LHCN-M2 (cell line): ENCODE measurements at regions not wholly inside any gene's neighbourhood (a gene's known extent, or its start where the extent isn't known, plus 50 kb on each side); places are given as distances from the start of the nearest gene placed in this dataset.
A peak's percentile ranks its signal among the peaks of the same experiment; 100 is the strongest.
"Not testable (repeated sequence)": the region's sequence is repeated elsewhere in the genome, so short reads cannot be mapped to it uniquely, and the experiment has no call there.

Source experiments
- DNase-seq: peaks from one replicate; pipeline ENCODE4 v3.0.0-alpha.2; 2012; ENCODE audit warnings: low read depth

DNA sequence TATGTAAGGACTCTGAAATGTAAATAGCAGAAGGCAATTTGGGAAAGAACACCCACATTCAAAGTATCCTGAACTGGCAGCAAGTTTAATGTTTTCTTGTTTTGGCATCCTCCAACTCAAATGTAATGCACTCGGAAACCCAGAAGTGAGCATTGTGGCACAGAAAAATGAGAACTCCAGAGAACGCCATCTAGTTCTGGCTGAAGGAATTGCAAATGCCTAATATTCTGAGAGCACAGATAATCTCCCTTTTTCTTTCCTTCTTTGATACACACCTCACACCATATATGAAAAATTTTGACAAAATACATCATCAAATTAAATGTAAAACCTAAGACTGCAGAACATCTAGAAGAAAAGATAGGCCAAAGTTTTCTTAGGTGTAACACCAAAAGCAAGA lies 52.1 kb downstream of the PWWP3B start:
- DNase-seq: no peak

DNA sequence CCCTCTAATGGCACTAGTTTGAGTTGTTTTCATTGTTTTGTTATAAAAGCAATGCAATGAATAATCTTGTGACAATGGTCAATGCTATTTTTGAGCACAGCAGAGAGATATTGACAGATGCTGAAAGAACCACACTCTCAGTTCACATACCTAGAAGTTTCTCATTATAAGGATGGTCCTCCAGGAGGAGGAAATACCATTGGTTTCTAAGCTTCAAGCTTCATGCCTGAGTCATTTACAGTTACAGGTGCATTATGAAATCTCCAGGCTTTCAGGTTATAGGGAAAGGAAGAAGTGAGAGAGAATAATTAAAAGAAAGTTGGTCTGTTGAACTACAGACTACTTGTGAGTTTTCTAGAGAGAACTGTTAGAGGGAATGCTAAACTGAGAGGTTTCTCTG lies 75.3 kb downstream of the PWWP3B start:
- no peak for DNase-seq

DNA sequence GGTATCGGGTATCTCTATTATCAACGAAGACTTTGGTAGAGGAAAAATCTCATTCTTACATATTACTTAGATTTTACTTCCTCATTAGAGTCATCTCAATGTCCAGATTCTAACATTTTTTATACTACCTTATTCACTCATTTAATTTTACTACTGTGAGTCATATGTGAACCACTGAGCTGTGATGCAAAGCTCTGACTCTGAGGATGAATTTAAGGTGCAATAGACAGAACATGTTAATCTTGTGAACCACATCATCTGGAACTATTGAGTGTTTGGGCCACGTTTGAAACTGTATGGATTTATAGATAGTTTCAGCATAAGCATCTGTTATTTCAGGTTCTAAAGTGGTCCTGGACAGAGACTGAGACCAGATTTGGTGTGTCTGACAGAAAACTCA lies 78.4 kb downstream of the PWWP3B start:
- DNase-seq: peak; percentile 71

DNA sequence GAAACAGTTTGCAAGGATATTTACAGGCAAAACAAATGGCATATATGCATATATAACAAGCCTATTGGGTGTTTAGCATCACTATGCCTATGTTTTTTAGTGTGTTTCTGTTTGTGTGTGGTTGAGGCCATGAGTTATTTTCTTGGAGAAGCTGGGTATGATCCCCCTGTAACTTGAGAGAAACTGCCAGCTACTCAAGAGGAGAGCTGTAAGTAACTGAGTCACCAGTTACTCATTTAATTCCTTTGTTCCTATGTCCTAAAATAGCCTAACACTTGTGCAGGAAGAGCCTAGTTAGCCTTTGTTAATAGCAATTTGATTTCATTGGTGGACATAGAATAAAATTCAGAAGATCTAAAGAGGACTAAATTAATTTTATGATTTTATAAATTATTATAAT lies 79.1 kb downstream of the PWWP3B start:
- DNase-seq: peak; percentile 80

DNA sequence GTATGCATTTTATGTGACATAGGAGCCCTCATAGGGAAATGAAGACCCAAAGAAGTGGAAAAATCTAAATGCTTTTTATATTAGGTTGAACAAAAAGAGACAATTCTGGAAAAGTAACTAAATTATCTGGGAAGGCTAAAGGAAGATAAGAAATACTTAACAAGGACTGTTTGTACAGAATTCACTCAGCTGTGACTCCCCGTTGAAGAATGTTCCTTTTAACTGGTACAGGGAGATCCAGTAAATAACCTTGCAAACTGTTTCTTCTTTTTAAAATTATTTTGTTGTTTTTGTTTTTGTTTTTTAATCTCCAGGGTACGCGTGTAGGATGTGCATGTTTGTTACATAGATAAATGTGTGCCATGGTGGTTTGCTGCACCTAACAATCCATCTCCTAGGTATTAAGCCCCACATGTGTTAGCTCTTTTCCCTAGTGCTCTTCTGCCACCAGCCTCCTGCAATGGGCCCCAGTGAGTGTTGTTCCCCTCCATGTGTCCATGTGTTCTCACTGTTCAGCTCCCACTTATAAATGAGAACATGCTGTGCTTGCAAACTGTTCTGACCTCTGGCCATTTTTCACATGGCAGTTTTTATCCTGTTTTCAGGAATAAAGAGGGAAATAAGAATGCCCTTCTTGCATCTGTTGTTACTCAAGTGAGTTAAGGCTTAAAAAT lies 81.7 kb downstream of the PWWP3B start:
- peak; percentile 68 for DNase-seq

DNA sequence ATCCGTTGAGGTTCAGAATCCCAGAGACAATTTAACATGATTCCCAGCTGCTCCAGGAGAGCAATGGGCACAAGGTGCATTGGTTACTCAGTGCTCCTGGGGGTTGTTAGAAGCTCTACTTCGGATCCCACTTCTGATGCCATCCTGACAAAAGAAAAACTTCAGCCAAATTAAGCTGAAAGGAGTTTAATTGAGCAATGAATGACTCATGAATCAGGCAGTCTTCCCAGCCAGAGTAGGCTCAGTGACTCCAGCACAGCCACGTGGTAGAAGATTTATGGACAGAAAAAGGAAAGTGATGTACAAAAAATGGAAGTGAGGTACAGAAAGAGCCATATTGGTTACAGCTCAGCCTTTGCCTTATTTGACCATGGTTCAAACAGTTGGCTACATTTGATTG lies 95.7 kb downstream of the PWWP3B start:
- DNase-seq: peak; percentile 68

DNA sequence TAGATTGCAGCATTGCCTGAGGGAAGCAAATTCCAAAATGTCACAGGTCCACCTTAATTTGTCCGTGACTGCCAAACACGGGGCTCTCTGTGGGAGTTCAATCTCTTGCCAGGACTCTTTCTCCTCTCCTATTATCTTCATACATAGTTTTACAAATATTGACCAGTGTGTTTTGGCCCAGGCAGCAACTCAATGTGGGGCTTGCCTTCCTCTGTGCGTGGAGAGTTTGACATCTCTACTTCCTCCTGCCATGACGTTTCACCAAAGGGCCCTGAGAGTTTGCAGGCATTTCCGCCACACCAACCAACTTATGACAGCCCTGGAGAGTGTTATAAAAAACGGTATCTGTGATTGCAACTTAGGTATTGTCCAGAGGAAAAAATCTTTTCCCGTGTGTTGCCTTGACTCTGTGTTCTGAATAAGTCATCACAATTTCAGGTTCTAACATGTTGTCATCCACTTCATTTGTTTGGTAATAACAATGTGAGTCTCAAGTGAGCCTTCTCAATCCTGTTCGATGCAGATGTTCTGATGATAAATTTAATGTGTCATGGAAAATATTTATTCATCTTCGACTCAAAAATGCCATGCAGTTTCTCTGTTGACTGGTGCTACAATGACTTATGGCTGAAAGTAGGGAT lies 106.0 kb downstream of the PWWP3B start:
- DNase-seq: not testable (repeated sequence)

DNA sequence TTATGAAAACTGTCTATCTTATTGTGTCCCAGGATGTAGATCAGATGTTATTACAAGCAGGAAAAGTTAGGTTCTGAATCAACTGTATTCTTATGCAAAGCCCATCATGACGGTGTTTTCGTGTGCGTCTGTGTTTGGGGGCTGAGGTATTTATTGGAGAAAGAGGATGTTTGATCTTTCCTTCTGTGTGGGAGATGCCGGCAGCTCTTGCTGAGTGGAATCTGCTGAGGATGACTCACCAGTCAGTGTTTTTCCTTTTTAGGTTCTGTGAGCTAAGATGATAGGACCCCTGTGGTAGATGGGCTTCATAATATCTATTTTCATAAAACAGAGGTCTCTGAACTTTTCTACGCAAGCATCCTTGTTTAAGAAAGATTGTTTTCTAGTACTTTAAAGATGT lies 107.1 kb downstream of the PWWP3B start:
- not testable (repeated sequence) for DNase-seq

DNA sequence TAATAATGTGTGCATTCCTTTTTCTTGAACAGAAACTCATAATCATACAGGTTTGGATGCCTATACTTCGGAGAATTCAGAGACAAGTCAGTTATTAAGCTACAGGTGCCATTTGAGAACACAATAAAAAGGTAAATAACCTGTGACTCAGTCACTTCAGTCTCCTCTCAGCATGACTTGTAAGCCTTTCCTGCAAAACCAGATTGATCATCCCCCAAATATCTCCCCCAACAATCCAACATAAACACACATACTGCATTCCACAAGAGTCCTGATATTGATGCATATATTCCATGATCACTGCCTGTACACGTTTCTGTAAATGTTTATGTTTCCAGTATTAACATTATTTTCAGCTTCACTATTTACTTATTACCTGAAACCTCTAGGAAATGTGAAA lies 110.8 kb downstream of the PWWP3B start:
- no peak for DNase-seq

DNA sequence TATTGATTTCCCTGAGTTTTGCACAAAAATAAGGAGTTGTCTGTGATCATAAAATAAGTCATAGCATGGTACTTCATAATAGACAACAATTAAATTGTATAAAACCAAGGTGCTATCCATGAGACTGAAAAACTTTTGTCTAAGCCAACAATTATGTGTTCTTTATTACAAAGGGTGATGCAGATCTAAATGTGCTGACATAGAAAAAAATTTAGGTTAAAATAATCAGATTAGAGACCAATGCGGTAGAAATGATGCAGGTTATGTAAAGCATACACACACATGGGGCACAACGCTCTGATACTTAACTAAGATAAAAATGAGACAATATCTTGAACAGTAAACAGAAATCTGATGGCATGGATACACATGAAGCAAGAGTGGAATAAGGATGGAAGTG lies 113.3 kb downstream of the PWWP3B start:
- no peak for DNase-seq

DNA sequence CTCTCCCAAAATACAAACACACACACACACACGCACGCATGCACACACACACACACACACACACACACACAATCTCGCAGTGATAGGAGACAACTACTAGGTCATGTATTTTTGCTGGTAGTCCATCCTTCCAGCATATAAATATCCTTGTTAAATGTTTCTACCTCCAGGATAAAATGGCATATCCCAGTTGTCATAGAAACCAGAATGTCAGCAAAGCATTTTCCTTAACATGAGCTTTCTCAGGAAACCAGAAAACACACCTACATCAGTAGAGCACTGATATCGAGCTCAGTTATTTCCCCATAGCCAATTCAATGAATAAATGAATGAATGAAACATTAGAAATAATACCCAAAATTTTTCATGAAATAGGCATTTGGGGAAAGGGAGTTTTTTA lies 115.7 kb downstream of the PWWP3B start:
- no peak for DNase-seq

DNA sequence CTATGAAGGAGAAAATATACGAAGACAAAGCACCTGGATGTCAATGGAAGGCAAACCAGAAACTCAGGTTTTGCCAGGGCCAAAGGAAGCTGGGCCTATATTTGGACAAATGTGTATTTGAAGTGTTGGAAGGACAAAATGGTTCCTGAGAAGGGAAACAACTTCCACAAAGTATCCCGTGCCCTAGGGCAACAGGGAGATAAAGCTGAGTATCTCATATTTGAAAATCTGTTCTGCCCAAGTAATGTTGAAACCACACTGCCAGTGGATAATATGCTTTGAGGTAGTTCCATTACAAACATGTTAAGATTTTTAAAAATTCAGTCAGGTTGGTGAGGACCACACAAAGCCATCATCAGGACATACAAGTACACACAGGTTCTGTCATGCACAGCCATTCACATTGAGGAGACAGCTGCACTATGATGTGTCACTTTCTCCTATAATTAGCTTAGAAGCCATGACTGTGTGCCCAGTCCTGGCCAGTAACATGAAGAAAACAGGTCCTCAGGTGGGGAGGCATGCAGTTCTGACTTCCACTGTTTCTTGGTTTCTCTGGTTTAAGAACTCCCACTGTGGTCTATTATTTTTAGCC lies 116.4 kb downstream of the PWWP3B start:
- DNase-seq: peak; percentile 13

DNA sequence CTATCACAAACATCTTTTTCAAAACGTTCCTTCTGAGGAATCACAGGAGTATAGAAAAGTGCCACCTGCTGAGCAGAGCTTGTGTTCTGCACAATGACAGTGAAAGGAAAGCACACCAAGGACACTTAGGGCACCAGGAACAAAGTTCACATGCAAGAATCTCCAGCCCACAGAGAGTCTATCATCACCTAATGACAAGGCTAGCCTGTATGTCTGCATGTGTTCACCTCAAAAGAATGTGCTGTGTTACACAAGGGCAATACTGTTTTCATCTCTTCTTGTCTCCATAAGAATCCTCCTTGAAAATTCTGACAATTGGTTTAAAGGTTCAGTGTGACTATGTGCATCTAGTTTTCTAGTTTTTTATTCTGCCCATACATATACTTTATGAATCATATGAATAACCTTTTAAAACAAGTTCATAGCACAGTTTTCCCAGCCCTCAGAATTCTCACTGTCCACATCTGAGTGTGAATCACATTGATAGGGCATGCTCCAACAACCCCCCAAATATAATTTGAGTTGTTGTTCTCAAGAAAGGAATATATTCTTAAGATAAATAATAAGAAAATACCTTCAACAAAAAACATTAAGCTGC lies 118.0 kb downstream of the PWWP3B start:
- DNase-seq: peak; percentile 51

DNA sequence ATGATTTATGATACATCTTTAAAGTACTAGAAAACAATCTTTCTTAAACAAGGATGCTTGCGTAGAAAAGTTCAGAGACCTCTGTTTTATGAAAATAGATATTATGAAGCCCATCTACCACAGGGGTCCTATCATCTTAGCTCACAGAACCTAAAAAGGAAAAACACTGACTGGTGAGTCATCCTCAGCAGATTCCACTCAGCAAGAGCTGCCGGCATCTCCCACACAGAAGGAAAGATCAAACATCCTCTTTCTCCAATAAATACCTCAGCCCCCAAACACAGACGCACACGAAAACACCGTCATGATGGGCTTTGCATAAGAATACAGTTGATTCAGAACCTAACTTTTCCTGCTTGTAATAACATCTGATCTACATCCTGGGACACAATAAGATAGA lies 122.7 kb downstream of the PWWP3B start:
- DNase-seq: not testable (repeated sequence)

DNA sequence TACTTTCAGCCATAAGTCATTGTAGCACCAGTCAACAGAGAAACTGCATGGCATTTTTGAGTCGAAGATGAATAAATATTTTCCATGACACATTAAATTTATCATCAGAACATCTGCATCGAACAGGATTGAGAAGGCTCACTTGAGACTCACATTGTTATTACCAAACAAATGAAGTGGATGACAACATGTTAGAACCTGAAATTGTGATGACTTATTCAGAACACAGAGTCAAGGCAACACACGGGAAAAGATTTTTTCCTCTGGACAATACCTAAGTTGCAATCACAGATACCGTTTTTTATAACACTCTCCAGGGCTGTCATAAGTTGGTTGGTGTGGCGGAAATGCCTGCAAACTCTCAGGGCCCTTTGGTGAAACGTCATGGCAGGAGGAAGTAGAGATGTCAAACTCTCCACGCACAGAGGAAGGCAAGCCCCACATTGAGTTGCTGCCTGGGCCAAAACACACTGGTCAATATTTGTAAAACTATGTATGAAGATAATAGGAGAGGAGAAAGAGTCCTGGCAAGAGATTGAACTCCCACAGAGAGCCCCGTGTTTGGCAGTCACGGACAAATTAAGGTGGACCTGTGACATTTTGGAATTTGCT lies 123.8 kb downstream of the PWWP3B start:
- not testable (repeated sequence) for DNase-seq

DNA sequence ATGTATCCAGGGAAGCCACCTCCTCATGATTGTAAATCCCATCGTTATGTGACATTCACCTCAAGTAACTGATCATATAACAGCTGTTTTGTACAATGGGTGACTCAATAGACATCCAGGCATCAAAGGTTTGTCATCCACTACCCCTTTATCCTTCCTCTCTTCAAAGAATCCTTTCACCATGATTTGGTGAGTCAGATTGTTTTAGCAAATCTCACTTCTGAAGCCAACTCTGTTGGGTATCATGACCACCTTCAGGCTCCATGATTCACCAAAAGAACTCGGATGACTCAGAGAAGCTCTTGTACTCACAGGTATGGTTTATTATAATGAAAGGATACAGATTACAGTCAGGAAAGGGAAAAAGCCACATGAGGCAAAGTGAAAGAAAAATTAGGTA lies 132.1 kb downstream of the PWWP3B start:
- peak; percentile 71 for DNase-seq

DNA sequence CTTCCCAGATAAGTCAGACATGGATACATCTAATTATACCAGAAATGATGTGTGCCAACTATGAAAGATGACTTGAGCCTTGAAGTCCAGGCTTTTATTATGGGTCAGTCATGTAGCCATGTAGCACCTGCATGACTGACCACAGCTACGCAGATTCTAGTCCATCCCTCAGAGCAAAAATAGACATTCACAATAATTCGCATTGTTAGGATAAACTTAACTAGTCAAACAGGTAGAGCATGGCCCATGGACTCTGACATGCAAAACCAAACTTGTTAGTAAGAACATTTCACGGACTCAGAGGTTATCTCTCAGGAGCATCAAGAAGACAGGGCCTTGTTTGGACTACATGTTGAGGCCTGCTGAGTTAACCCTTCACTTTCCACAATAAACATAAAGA lies 132.6 kb downstream of the PWWP3B start:
- DNase-seq: no peak

DNA sequence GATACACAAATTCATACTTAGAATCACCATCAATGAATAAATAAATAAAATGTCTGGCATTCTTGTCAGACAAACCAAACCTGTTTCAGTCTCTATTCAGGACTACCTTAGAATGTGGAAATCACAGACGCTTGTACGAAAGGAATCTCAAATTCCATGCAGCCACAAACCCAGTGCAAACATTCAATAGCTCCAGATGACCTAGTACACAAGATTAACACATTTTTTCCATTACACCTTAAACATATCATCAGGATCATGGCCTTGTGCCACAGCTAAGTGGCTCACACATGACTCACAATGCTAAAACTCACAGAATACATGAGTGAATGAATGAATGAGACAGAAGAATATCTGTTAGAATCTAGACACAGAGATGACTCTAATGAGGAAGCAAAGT lies 134.2 kb downstream of the PWWP3B start:
- peak; percentile 35 for DNase-seq

DNA sequence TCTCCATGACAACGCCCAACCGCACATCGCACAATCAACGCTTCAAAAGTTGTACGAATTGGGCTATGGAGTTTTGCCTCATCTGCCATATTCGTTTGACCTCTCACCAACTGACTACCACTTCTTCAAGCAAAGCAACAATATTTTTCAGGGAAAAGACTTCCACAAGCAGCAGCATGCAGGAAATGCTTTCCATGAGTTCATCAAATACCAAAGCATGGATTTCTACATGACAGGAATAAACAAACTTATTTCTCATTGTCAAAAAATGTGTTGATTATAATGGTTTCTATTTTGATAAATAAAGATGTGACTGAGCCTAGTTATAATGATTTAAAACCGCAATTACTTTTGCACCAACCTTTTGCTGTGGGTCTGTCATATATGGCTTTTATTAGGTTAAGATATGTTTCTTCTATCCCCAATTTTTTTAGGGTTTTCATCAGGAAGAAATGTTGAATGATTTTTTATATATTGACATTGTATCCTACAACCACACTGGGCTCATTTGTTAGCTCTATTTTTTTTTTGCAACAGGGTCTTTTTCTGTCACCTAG lies 138.4 kb downstream of the PWWP3B start:
- no peak for DNase-seq

DNA sequence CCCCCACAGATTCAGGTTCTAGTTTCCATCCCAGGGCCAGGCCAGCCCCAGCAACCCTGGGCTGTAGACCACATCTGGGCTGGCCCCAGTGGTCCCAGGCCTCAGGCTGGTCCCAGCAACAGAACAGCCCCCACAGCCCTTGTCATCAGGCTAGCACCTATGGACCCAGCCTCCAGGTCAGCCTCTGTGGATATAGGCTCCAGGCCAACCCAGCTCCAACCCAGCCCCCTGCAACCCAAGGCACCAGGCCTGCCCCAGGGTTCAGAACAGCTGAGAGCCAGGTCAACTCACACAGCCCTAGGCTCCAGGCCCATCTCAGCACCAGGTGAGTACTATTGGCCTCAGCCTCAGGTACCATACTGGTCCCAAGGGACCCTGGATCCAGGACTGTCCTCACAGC lies 155.3 kb downstream of the PWWP3B start:
- no peak for DNase-seq

DNA sequence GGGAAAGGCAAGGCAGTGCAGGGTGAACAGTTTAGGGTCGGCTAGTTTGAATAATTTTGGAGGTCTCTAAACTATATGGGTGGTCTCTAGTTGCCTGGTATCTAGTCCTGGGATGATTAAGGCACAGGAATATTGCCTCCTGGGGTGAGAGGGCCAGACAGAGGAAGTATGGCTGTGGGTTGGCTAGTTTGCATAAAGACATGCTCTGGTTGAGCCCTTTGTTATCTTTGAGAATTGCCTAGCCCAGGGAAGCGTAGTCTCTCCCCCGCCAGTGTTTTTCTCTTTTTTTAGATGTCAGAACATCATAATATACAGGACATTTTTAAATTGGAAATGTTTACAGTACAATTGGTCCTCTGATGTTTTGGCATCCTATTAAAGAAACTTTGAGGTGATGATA lies 163.5 kb downstream of the PWWP3B start:
- no peak for DNase-seq

DNA sequence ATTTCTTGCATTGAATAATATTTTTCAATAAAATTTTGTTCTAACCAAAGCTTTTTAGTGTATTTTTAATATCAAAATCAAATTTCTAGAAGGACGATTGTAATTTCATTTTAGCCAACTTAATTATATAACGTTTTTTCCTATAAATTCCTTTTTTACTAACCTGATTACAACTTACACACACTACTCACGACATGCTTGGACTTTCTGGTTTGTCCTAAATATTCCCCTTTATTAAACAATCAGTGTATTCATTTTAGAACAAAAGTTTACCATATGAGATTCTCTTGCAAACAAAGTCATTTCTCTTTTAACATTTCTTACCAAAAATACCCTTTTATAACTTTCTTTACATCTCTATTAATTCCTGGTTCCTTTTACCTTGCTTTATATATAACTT lies 173.7 kb downstream of the PWWP3B start:
- peak; percentile 4 for DNase-seq
